GM21723 (cell line): ENCODE measurements at regions not wholly inside any gene's neighbourhood (a gene's known extent, or its start where the extent isn't known, plus 50 kb on each side); places are given as distances from the start of the nearest gene placed in this dataset.
"Not testable (repeated sequence)": the region's sequence is repeated elsewhere in the genome, so short reads cannot be mapped to it uniquely, and the experiment has no call there.

Experiments used
- ATAC-seq: cut with Tn5 transposase; IDR thresholded peaks from one replicate; pipeline ENCODE4 v1.9.1; 2021; ENCODE audit warnings: mild to moderate bottlenecking, moderate library complexity; ENCODE audit not compliant: unreplicated experiment

GRCh38 chr5:29040404-29040803, 2002.0 kb upstream of the CDH9 start:
- no peak for ATAC-seq

- ATAC-seq: no peak
These were observed 2001.6 kb upstream of the CDH9 start for GRCh38 chr5:29039994-29040393.

- ATAC-seq: no peak
These were observed 1999.3 kb upstream of the CDH9 start for GRCh38 chr5:29037716-29038115.

- ATAC-seq: no peak
These were observed 1985.7 kb upstream of the CDH9 start for GRCh38 chr5:29024052-29024451.

- no peak for ATAC-seq
These were observed 1985.2 kb upstream of the CDH9 start for GRCh38 chr5:29023541-29023940.

- no peak for ATAC-seq
These were observed 1979.1 kb upstream of the CDH9 start for GRCh38 chr5:29017501-29017900.

- no peak for ATAC-seq
These were observed 1977.7 kb upstream of the CDH9 start for GRCh38 chr5:29016067-29016466.

GRCh38 chr5:29015523-29015922, 1977.1 kb upstream of the CDH9 start:
- ATAC-seq: no peak

GRCh38 chr5:29005386-29005785, 1967.0 kb upstream of the CDH9 start:
- no peak for ATAC-seq

- ATAC-seq: no peak
These were observed 1964.1 kb upstream of the CDH9 start for GRCh38 chr5:29002481-29002880.

GRCh38 chr5:29001666-29002065, 1963.3 kb upstream of the CDH9 start:
- no peak for ATAC-seq

- ATAC-seq: no peak
These were observed 1946.3 kb upstream of the CDH9 start for GRCh38 chr5:28984639-28985038.

- no peak for ATAC-seq
These were observed 1937.1 kb upstream of the CDH9 start for GRCh38 chr5:28975508-28975907.

- no peak for ATAC-seq
These were observed 1929.5 kb upstream of the CDH9 start for GRCh38 chr5:28967848-28968247.

GRCh38 chr5:28961816-28962215, 1923.4 kb upstream of the CDH9 start:
- ATAC-seq: no peak

GRCh38 chr5:28958581-28958980, 1920.2 kb upstream of the CDH9 start:
- no peak for ATAC-seq

GRCh38 chr5:28957450-28957849, 1919.1 kb upstream of the CDH9 start:
- ATAC-seq: no peak

GRCh38 chr5:28954074-28954473, 1915.7 kb upstream of the CDH9 start:
- ATAC-seq: no peak

GRCh38 chr5:28947865-28948264, 1909.5 kb upstream of the CDH9 start:
- no peak for ATAC-seq

GRCh38 chr5:28945859-28946258, 1907.5 kb upstream of the CDH9 start:
- no peak for ATAC-seq

GRCh38 chr5:28929366-28929765, 1891.0 kb upstream of the CDH9 start:
- not testable (repeated sequence) for ATAC-seq

- ATAC-seq: not testable (repeated sequence)
These were observed 1890.0 kb upstream of the CDH9 start for GRCh38 chr5:28928327-28928790.

GRCh38 chr5:28927559-28928326, 1889.4 kb upstream of the CDH9 start:
- ATAC-seq: no peak
